ENCODE measurements at regions not wholly inside any gene's neighbourhood (a gene's known extent, or its start where the extent isn't known, plus 50 kb on each side); places are given as distances from the start of the nearest gene placed in this dataset.

GRCh38 chr15:70516408-70517193 lies 246.8 kb downstream of the UACA start:
- no peak for TF ChIP-seq TAF1 (IDR thresholded peaks at IDR 0.05; ENCODE audit: low read depth)
- TF ChIP-seq YY1 (IDR thresholded peaks at IDR 0.05; ENCODE audit: low read depth), result no peak
- TF ChIP-seq, protein P1, sequence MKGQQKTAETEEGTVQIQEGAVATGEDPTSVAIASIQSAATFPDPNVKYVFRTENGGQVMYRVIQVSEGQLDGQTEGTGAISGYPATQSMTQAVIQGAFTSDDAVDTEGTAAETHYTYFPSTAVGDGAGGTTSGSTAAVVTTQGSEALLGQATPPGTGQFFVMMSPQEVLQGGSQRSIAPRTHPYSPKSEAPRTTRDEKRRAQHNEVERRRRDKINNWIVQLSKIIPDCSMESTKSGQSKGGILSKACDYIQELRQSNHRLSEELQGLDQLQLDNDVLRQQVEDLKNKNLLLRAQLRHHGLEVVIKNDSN (IDR thresholded peaks at IDR 0.05), result no peak
- no peak for TF ChIP-seq CEBPB (IDR thresholded peaks at IDR 0.05)
- TF ChIP-seq NFIC (IDR thresholded peaks at IDR 0.05), result no peak
- TF ChIP-seq, protein P2, sequence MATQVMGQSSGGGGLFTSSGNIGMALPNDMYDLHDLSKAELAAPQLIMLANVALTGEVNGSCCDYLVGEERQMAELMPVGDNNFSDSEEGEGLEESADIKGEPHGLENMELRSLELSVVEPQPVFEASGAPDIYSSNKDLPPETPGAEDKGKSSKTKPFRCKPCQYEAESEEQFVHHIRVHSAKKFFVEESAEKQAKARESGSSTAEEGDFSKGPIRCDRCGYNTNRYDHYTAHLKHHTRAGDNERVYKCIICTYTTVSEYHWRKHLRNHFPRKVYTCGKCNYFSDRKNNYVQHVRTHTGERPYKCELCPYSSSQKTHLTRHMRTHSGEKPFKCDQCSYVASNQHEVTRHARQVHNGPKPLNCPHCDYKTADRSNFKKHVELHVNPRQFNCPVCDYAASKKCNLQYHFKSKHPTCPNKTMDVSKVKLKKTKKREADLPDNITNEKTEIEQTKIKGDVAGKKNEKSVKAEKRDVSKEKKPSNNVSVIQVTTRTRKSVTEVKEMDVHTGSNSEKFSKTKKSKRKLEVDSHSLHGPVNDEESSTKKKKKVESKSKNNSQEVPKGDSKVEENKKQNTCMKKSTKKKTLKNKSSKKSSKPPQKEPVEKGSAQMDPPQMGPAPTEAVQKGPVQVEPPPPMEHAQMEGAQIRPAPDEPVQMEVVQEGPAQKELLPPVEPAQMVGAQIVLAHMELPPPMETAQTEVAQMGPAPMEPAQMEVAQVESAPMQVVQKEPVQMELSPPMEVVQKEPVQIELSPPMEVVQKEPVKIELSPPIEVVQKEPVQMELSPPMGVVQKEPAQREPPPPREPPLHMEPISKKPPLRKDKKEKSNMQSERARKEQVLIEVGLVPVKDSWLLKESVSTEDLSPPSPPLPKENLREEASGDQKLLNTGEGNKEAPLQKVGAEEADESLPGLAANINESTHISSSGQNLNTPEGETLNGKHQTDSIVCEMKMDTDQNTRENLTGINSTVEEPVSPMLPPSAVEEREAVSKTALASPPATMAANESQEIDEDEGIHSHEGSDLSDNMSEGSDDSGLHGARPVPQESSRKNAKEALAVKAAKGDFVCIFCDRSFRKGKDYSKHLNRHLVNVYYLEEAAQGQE (IDR thresholded peaks at IDR 0.05; ENCODE audit: low read depth), result no peak
- TF ChIP-seq MAX (IDR thresholded peaks at IDR 0.05), result no peak

GRCh38 chr15:70514251-70514650 lies 249.1 kb downstream of the UACA start:
- TF ChIP-seq EP300 (IDR thresholded peaks at IDR 0.05; ENCODE audit: borderline replicate concordance) (no peak), TCF12 (IDR thresholded peaks at IDR 0.05; ENCODE audit: low read depth) (no peak), CREB1 (IDR thresholded peaks at IDR 0.05; ENCODE audit: low read depth) (no peak), CEBPB (IDR thresholded peaks at IDR 0.05) (no peak), NFIC (IDR thresholded peaks at IDR 0.05) (no peak), EGR1 (IDR thresholded peaks at IDR 0.05) (no peak), RAD21 (IDR thresholded peaks at IDR 0.05; ENCODE audit: low read depth) (no peak), TAF1 (IDR thresholded peaks at IDR 0.05; ENCODE audit: low read depth) (no peak), ZBTB7A (IDR thresholded peaks at IDR 0.05; ENCODE audit: low read depth) (no peak)

GRCh38 chr15:70513819-70514218 lies 249.5 kb downstream of the UACA start:
- TF ChIP-seq YY1 (IDR thresholded peaks at IDR 0.05; ENCODE audit: low read depth) (no peak), NFIC (IDR thresholded peaks at IDR 0.05) (no peak), EGR1 (IDR thresholded peaks at IDR 0.05) (no peak), TAF1 (IDR thresholded peaks at IDR 0.05; ENCODE audit: low read depth) (no peak), EP300 (IDR thresholded peaks at IDR 0.05; ENCODE audit: borderline replicate concordance) (no peak), TCF12 (IDR thresholded peaks at IDR 0.05; ENCODE audit: low read depth) (no peak), CREB1 (IDR thresholded peaks at IDR 0.05; ENCODE audit: low read depth) (no peak), MAX (IDR thresholded peaks at IDR 0.05) (no peak), FOXM1 (IDR thresholded peaks at IDR 0.05; ENCODE audit: borderline replicate concordance, low read depth) (no peak), TEAD4 (IDR thresholded peaks at IDR 0.05) (no peak), RAD21 (IDR thresholded peaks at IDR 0.05; ENCODE audit: low read depth) (no peak), CEBPB (IDR thresholded peaks at IDR 0.05) (no peak), ZBTB7A (IDR thresholded peaks at IDR 0.05; ENCODE audit: low read depth) (no peak)
- TF ChIP-seq, protein P2 (IDR thresholded peaks at IDR 0.05; ENCODE audit: low read depth), result no peak
- TF ChIP-seq, protein P1 (IDR thresholded peaks at IDR 0.05), result no peak

DNA sequence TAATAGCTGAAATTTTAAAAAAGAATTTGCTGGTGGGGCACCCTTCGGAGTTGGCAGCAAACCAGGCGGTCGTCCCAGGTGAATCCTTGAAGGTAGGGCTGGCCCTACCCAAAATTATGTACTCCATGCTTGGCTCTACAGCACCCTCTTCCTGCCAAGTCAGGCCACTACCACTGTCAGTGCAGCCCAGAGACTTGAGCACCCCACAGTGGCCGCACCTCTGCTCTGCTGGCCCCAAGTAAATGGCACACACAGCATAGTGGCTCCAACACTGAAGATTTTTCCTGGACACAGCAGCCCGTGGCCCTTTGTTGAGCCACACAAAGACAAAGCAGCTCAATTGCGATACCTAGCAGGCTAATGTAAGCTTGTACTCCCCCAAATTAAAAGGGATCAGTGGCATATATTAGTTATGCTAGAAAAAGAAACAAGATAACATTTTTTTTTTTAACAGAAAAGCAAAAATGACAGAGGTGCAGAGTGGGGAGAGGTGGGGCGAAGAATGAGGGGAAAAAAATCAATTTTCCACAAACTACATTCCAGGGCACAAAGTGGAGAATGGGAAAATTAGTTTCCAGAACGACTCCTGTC lies 250.5 kb downstream of the UACA start:
- TF ChIP-seq RAD21 (IDR thresholded peaks at IDR 0.05; ENCODE audit: low read depth), result peak; percentile 86
- TF ChIP-seq ZBTB7A (IDR thresholded peaks at IDR 0.05; ENCODE audit: low read depth), result no peak

DNA sequence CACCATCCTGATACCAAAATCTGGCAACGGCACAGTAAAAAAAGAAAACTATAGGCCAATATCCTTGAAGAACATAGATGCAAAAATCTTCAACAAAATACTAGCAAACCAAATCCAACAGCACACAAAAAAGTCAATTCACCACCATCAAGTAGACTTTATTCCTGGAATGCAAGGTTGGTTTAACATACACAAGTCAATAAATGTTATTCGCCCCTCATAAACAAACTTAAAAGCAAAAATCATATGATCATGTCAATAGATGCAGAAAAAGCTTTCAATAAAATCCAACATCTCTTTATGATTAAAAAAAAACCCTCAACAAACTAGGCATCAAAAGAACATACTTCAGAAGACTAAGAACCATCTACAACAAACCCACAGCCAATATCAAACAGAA lies 252.9 kb downstream of the UACA start:
- TF ChIP-seq, protein P2 (IDR thresholded peaks at IDR 0.05; ENCODE audit: low read depth), result no peak
- TF ChIP-seq RAD21 (IDR thresholded peaks at IDR 0.05; ENCODE audit: low read depth) (no peak), EP300 (IDR thresholded peaks at IDR 0.05; ENCODE audit: borderline replicate concordance) (no peak), TCF12 (IDR thresholded peaks at IDR 0.05; ENCODE audit: low read depth) (no peak), NFIC (IDR thresholded peaks at IDR 0.05) (no peak), CREB1 (IDR thresholded peaks at IDR 0.05; ENCODE audit: low read depth) (no peak), CEBPB (IDR thresholded peaks at IDR 0.05) (no peak), ZBTB7A (IDR thresholded peaks at IDR 0.05; ENCODE audit: low read depth) (no peak), EGR1 (IDR thresholded peaks at IDR 0.05) (no peak), TEAD4 (IDR thresholded peaks at IDR 0.05) (no peak), MAX (IDR thresholded peaks at IDR 0.05) (no peak)
- TF ChIP-seq, protein P1 (IDR thresholded peaks at IDR 0.05), result no peak

Data from Ishikawa (cell line).